GM18909 (cell line): ENCODE measurements at regions not wholly inside any gene's neighbourhood (a gene's known extent, or its start where the extent isn't known, plus 50 kb on each side); places are given as distances from the start of the nearest gene placed in this dataset.

Experiments
- ATAC-seq: cut with Tn5 transposase; IDR thresholded peaks from one replicate; pipeline ENCODE4 v1.9.1; 2021; ENCODE audit warnings: mild to moderate bottlenecking; ENCODE audit not compliant: unreplicated experiment, poor library complexity

- ATAC-seq, result no peak
These were observed 165.0 kb downstream of the TRIM27 start for GRCh38 chr6:28758818-28759235.

- no peak for ATAC-seq
These were observed 159.6 kb downstream of the TRIM27 start for GRCh38 chr6:28764014-28764723.

GRCh38 chr6:28764761-28765282 is 159.0 kb downstream of the TRIM27 start:
- ATAC-seq, result no peak

- ATAC-seq, result no peak
These were observed 157.8 kb downstream of the TRIM27 start for GRCh38 chr6:28765978-28766351.

GRCh38 chr6:28766426-28766825 is 157.4 kb downstream of the TRIM27 start:
- no peak for ATAC-seq

- ATAC-seq, result no peak
These were observed 156.7 kb downstream of the TRIM27 start for GRCh38 chr6:28767133-28767532.

- no peak for ATAC-seq
These were observed 156.1 kb downstream of the TRIM27 start for GRCh38 chr6:28767691-28768090.

GRCh38 chr6:28768187-28768913 is 155.4 kb downstream of the TRIM27 start:
- no peak for ATAC-seq

GRCh38 chr6:28769626-28770402 is 154.0 kb downstream of the TRIM27 start:
- no peak for ATAC-seq

- no peak for ATAC-seq
These were observed 153.1 kb downstream of the TRIM27 start for GRCh38 chr6:28770732-28771131.

- no peak for ATAC-seq
These were observed 152.2 kb downstream of the TRIM27 start for GRCh38 chr6:28771401-28772267.

GRCh38 chr6:28772480-28773381 is 151.1 kb downstream of the TRIM27 start:
- no peak for ATAC-seq

GRCh38 chr6:28774292-28775051 is 149.3 kb downstream of the TRIM27 start:
- ATAC-seq, result no peak

GRCh38 chr6:28775052-28775376 is 148.8 kb downstream of the TRIM27 start:
- no peak for ATAC-seq

- no peak for ATAC-seq
These were observed 148.2 kb downstream of the TRIM27 start for GRCh38 chr6:28775405-28776129.

- no peak for ATAC-seq
These were observed 147.3 kb downstream of the TRIM27 start for GRCh38 chr6:28776269-28777146.

GRCh38 chr6:28777147-28777461 is 146.7 kb downstream of the TRIM27 start:
- no peak for ATAC-seq
